ENCODE measurements at regions not wholly inside any gene's neighbourhood (a gene's known extent, or its start where the extent isn't known, plus 50 kb on each side); places are given as distances from the start of the nearest gene placed in this dataset.
"Not testable (repeated sequence)": the region's sequence is repeated elsewhere in the genome, so short reads cannot be mapped to it uniquely, and the experiment has no call there.

GRCh38 chr18:47701134-47701533 is 229.3 kb downstream of the SMAD2 start:
- Histone ChIP-seq H3K4me3 (ENCODE audit: low read depth, low read length) (no peak overlapping the region), H3K9me3 (no peaks in the 10 kb centered on the region), H3K27me3 (no peaks in the 10 kb centered on the region), H3K4me1 (no peaks in the 10 kb centered on the region), H3K36me3 (no peaks in the 10 kb centered on the region)
- TF ChIP-seq CTCF (IDR thresholded peaks at IDR 0.05; ENCODE audit: low read depth, low read length): no peak
- no peak for DNase-seq

- no peaks in the 10 kb centered on the region for H3K4me1 ChIP-seq
- H3K4me3 ChIP-seq (ENCODE audit: low read depth, low read length): no peak overlapping the region
- TF ChIP-seq CTCF (IDR thresholded peaks at IDR 0.05; ENCODE audit: low read depth, low read length): no peak
- no peaks in the 10 kb centered on the region for H3K36me3 ChIP-seq
- H3K27me3 ChIP-seq: no peaks in the 10 kb centered on the region
- no peaks in the 10 kb centered on the region for H3K9me3 ChIP-seq
- no peak for DNase-seq
Observed at GRCh38 chr18:47696870-47697269, 233.6 kb downstream of the SMAD2 start.

- H3K36me3 ChIP-seq: no peaks in the 10 kb centered on the region
- H3K27me3 ChIP-seq: no peaks in the 10 kb centered on the region
- no peak for DNase-seq
- TF ChIP-seq CTCF (IDR thresholded peaks at IDR 0.05; ENCODE audit: low read depth, low read length): no peak
- no peak overlapping the region for H3K4me3 ChIP-seq (ENCODE audit: low read depth, low read length)
- no peaks in the 10 kb centered on the region for H3K9me3 ChIP-seq
- no peaks in the 10 kb centered on the region for H3K4me1 ChIP-seq
Observed at GRCh38 chr18:47691611-47692010, 238.8 kb downstream of the SMAD2 start.

GRCh38 chr18:47690778-47691177 is 239.7 kb downstream of the SMAD2 start:
- H3K9me3 ChIP-seq; H3K4me1 ChIP-seq; H3K4me3 ChIP-seq (ENCODE audit: low read depth, low read length); H3K27me3 ChIP-seq; H3K36me3 ChIP-seq; DNase-seq: not testable (repeated sequence)

GRCh38 chr18:47689371-47689770 is 241.1 kb downstream of the SMAD2 start:
- H3K9me3 ChIP-seq: no peaks in the 10 kb centered on the region
- H3K4me3 ChIP-seq (ENCODE audit: low read depth, low read length): no peak overlapping the region
- H3K4me1 ChIP-seq: no peaks in the 10 kb centered on the region
- no peaks in the 10 kb centered on the region for H3K36me3 ChIP-seq
- DNase-seq: no peak
- H3K27me3 ChIP-seq: no peaks in the 10 kb centered on the region
- TF ChIP-seq CTCF (IDR thresholded peaks at IDR 0.05; ENCODE audit: low read depth, low read length): no peak

GRCh38 chr18:47686806-47687205 is 243.7 kb downstream of the SMAD2 start:
- H3K27me3 ChIP-seq: no peaks in the 10 kb centered on the region
- no peaks in the 10 kb centered on the region for H3K4me1 ChIP-seq
- no peak for DNase-seq
- no peak for TF ChIP-seq CTCF (IDR thresholded peaks at IDR 0.05; ENCODE audit: low read depth, low read length)
- no peak overlapping the region for H3K4me3 ChIP-seq (ENCODE audit: low read depth, low read length)
- no peaks in the 10 kb centered on the region for H3K36me3 ChIP-seq
- H3K9me3 ChIP-seq: no peaks in the 10 kb centered on the region

- Histone ChIP-seq H3K36me3 (no peaks in the 10 kb centered on the region), H3K9me3 (no peaks in the 10 kb centered on the region), H3K4me1 (no peaks in the 10 kb centered on the region), H3K27me3 (no peaks in the 10 kb centered on the region), H3K4me3 (ENCODE audit: low read depth, low read length) (no peak overlapping the region)
- TF ChIP-seq CTCF (IDR thresholded peaks at IDR 0.05; ENCODE audit: low read depth, low read length): no peak
- no peak for DNase-seq
Observed at GRCh38 chr18:47683774-47684173, 246.7 kb downstream of the SMAD2 start.
